ENCODE measurements at regions not wholly inside any gene's neighbourhood (a gene's known extent, or its start where the extent isn't known, plus 50 kb on each side); places are given as distances from the start of the nearest gene placed in this dataset.

- no peak for DNase-seq (ENCODE audit: low read depth)
- no peak overlapping the region for H3K4me3 ChIP-seq (ENCODE audit: low read depth, low read length)
- TF ChIP-seq CTCF (IDR thresholded peaks at IDR 0.05; ENCODE audit: insufficient read depth, low read length): no peak
Observed at GRCh38 chr21:28834335-28835238, 158.1 kb downstream of the LTN1 start.

GRCh38 chr21:28833609-28834008 is 159.1 kb downstream of the LTN1 start:
- no peak for TF ChIP-seq CTCF (IDR thresholded peaks at IDR 0.05; ENCODE audit: insufficient read depth, low read length)
- DNase-seq (ENCODE audit: low read depth): no peak
- no peak overlapping the region for H3K4me3 ChIP-seq (ENCODE audit: low read depth, low read length)

- no peak for DNase-seq (ENCODE audit: low read depth)
- no peak overlapping the region for H3K4me3 ChIP-seq (ENCODE audit: low read depth, low read length)
- no peak for TF ChIP-seq CTCF (IDR thresholded peaks at IDR 0.05; ENCODE audit: insufficient read depth, low read length)
Observed at GRCh38 chr21:28833182-28833581, 159.5 kb downstream of the LTN1 start.

- DNase-seq (ENCODE audit: low read depth): no peak
- no peak for TF ChIP-seq CTCF (IDR thresholded peaks at IDR 0.05; ENCODE audit: insufficient read depth, low read length)
- H3K4me3 ChIP-seq (ENCODE audit: low read depth, low read length): no peak overlapping the region
Observed at GRCh38 chr21:28832715-28833061, 160.0 kb downstream of the LTN1 start.

- TF ChIP-seq CTCF (IDR thresholded peaks at IDR 0.05; ENCODE audit: insufficient read depth, low read length): no peak
- peak; percentile 15 for DNase-seq (ENCODE audit: low read depth)
Observed at GRCh38 chr21:28832013-28832714, 160.5 kb downstream of the LTN1 start.

GRCh38 chr21:28828981-28829380 is 163.7 kb downstream of the LTN1 start:
- DNase-seq (ENCODE audit: low read depth): no peak
- no peak for TF ChIP-seq CTCF (IDR thresholded peaks at IDR 0.05; ENCODE audit: insufficient read depth, low read length)
- H3K4me3 ChIP-seq (ENCODE audit: low read depth, low read length): no peak overlapping the region

More at GRCh38 chr21:28832013-28832714, 160.5 kb downstream of the LTN1 start:
- no peak overlapping the region for H3K4me3 ChIP-seq (ENCODE audit: low read depth, low read length)
